Gastrocnemius medialis (tissue), 4 donors: ENCODE measurements at regions not wholly inside any gene's neighbourhood (a gene's known extent, or its start where the extent isn't known, plus 50 kb on each side); places are given as distances from the start of the nearest gene placed in this dataset.

Source experiments
- ATAC-seq, 2 donors: fragments of 150-250 bp; one replicate each; pipeline ENCODE4 v1.9.1; 2016
- DNase-seq, 2 donors: peaks; one replicate each; pipeline ENCODE4 v3.0.0-alpha.2; 2019
- H3K27ac ChIP-seq, 4 donors: fragments of 200-600 bp; sonication (generic); 1 replicate in 1 of 4; 2 replicates in 3 of 4; pipeline ENCODE4 v1.5.1; 2016 to 2018; ENCODE audit warnings: mild to moderate bottlenecking in 2 of 4, moderate library complexity in 1 of 4
- H3K27me3 ChIP-seq, 3 donors: fragments of 200-600 bp; sonication (generic) in 2 of 3; 1 replicate in 1 of 3; 2 replicates in 2 of 3; pipeline versions ENCODE4 v1.5.1 to v1.6.0; 2016 to 2019; ENCODE audit warnings: mild to moderate bottlenecking in 1 of 3, moderate library complexity in 1 of 3
- H3K36me3 ChIP-seq, 2 donors: fragments of 200-600 bp; sonication (generic) in 1 of 2; one replicate each; pipeline ENCODE4 v1.5.1; 2017 to 2018
- H3K4me1 ChIP-seq, 2 donors: fragments of 200-600 bp; sonication (generic) in 1 of 2; one replicate each; pipeline ENCODE4 v1.5.1; 2016 to 2017; ENCODE audit warnings: mild to moderate bottlenecking in 2 of 2
- H3K4me3 ChIP-seq, 4 donors: fragments of 200-600 bp; sonication (generic) in 3 of 4; 1 replicate in 1 of 4; 2 replicates in 3 of 4; pipeline ENCODE4 v1.5.1; 2016 to 2019; ENCODE audit warnings: mild to moderate bottlenecking in 2 of 4
- H3K9me3 ChIP-seq, 3 donors: fragments of 200-600 bp; sonication (generic) in 2 of 3; 1 replicate in 1 of 3; 2 replicates in 2 of 3; pipeline ENCODE4 v1.5.1; 2016 to 2019
- POLR2A ChIP-seq, 2 donors: fragments of 450-650 bp; IDR thresholded peaks; one replicate each; pipeline ENCODE4 v1.6.1; 2017; ENCODE audit warnings: antibody characterized with exemption in 2 of 2, mild to moderate bottlenecking in 2 of 2, moderate library complexity in 2 of 2
- in situ Hi-C, 4 donors: fragments of 200-750 bp; cut with MboI; loops; one replicate each; pipeline versions ENCODE4 v1.15.0 to v1.8.0; 2017; ENCODE audit warnings: low sequenced_read_pairs in 4 of 4
- intact Hi-C: fragments of 100-400 bp; cut with DNase I; formaldehyde crosslinking; loops from one replicate; pipeline ENCODE4 v1.15.1; 2023; ENCODE audit warnings: low total_unique reads
- TF ChIP-seq, protein P1 (sequence below), 5 experiments: fragments of 450-650 bp in 3 of 5; fragments of 200-600 bp in 2 of 5; sonication (generic) in 2 of 5; IDR thresholded peaks in 4 of 5; conservative IDR thresholded peaks in 1 of 5; 1 replicate in 4 of 5; 2 replicates in 1 of 5; pipeline ENCODE4 v1.5.1; 2016 to 2019; ENCODE audit warnings: antibody characterized with exemption in 5 of 5, mild to moderate bottlenecking in 3 of 5, moderate library complexity in 3 of 5

DNA sequence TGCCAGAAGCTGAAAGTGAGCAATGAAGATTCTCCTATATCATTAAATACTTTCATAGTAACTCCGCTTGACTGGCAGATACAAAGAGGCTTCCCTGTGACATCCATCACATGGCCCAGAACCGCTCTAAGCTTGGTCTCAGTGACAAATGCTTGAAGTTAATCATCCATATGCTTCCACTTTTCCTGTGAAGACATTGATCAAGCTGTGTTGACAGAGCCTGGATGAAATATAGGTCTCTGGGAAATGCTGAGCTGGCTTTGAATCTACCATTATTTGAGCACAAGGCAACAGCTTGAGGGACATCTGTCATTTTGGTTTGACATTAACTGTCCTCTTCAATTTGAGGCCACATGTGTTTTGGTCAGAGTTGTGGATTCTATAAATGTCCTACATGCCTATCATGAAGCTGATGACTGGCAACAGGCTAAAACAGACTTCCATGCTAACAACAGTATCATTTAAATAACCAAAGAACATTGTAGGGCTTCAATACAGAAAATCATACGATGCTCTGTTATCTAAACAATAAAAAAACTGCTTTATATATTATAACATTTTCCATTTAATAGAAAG is 402.2 kb upstream of the IRAK1BP1 start:
- in situ Hi-C loops = no loop called here
- no peak for ATAC-seq

DNA sequence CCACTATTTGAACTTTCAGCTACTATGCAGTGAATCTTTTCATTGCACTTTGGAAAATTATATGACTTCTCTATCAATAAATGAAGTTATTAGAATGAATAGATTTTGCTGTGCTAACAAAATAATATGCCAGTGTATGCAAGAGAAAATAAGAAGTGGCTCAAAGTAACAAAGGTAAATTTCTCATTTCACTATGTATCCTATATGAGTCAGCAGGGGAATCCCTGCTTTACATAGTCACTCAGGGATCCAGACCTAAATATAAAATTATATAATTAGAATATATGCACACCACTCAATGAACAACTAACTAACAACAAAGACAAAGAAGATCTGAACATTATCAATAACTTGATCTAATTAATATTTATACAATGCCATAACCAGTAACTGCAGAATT is 390.8 kb upstream of the IRAK1BP1 start:
- ATAC-seq (no peak), DNase-seq (no peak)
- TF ChIP-seq, protein P1, sequence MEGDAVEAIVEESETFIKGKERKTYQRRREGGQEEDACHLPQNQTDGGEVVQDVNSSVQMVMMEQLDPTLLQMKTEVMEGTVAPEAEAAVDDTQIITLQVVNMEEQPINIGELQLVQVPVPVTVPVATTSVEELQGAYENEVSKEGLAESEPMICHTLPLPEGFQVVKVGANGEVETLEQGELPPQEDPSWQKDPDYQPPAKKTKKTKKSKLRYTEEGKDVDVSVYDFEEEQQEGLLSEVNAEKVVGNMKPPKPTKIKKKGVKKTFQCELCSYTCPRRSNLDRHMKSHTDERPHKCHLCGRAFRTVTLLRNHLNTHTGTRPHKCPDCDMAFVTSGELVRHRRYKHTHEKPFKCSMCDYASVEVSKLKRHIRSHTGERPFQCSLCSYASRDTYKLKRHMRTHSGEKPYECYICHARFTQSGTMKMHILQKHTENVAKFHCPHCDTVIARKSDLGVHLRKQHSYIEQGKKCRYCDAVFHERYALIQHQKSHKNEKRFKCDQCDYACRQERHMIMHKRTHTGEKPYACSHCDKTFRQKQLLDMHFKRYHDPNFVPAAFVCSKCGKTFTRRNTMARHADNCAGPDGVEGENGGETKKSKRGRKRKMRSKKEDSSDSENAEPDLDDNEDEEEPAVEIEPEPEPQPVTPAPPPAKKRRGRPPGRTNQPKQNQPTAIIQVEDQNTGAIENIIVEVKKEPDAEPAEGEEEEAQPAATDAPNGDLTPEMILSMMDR (IDR thresholded peaks at IDR 0.05 in 4 of 5, conservative IDR thresholded peaks at IDR 0.05 in 1 of 5) = no peak
- H3K9me3 ChIP-seq = no peaks in the 10 kb centered on the region
- no peaks in the 10 kb centered on the region for H3K27me3 ChIP-seq
- intact Hi-C loops = no loop called here
- no peaks in the 10 kb centered on the region for H3K4me1 ChIP-seq
- no peaks in the 10 kb centered on the region for H3K36me3 ChIP-seq
- no peak overlapping the region for H3K4me3 ChIP-seq
- in situ Hi-C loops = no loop called here
- no peak overlapping the region for H3K27ac ChIP-seq

More for the DNA sequence above, 402.2 kb upstream of the IRAK1BP1 start:
- DNase-seq = no peak
- TF ChIP-seq, protein P1 (IDR thresholded peaks at IDR 0.05 in 4 of 5, conservative IDR thresholded peaks at IDR 0.05 in 1 of 5) = no peak
- no peak for TF ChIP-seq POLR2A (IDR thresholded peaks at IDR 0.05)
- Histone ChIP-seq H3K27ac (no peak overlapping the region), H3K27me3 (no peaks in the 10 kb centered on the region), H3K4me1 (no peaks in the 10 kb centered on the region), H3K4me3 (no peak overlapping the region), H3K36me3 (no peaks in the 10 kb centered on the region), H3K9me3 (no peaks in the 10 kb centered on the region)
- intact Hi-C loops = no loop called here

DNA sequence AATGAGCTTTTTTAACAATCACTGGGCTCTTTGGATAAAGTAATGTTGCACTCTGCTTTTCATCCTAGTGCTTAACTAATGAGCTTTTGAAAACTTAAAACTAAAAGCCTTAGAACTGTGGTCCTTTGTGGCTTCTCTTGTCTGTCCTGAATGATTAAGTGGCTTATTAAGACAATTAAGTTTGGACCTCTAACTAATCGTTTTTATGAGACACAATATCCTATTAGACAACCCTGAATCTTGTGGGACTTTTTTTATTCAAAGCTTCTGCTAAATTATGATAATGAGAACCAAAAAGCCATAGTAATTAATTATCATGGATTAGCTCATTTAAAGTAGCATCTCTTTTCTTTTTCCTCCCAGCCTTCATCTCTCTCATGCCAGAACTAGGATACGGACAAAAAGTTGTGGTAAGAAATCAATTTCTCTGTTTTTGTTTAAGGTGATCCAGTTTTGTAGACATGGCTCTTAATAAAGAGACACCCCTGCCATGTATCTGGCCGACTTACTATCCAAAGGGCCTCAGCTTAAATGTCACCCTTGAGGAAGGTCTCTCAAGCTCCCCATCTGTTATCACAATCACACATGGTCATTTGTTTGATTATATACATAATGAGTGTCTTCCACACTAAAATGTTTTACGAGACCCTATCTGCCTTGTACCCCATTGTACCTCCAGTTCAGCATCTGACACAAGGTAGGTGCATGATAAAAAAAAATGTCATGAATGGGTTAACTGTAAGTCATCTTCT is 384.4 kb upstream of the IRAK1BP1 start:
- in situ Hi-C loops (no loop called here), intact Hi-C loops (no loop called here)
- H3K4me1 ChIP-seq = no peaks in the 10 kb centered on the region
- H3K27me3 ChIP-seq = no peaks in the 10 kb centered on the region
- no peaks in the 10 kb centered on the region for H3K9me3 ChIP-seq
- ATAC-seq (no peak), DNase-seq (no peak)
- no peak overlapping the region for H3K27ac ChIP-seq
- no peak overlapping the region for H3K4me3 ChIP-seq
- H3K36me3 ChIP-seq = no peaks in the 10 kb centered on the region
- no peak for TF ChIP-seq POLR2A (IDR thresholded peaks at IDR 0.05)
- TF ChIP-seq, protein P1 (IDR thresholded peaks at IDR 0.05 in 4 of 5, conservative IDR thresholded peaks at IDR 0.05 in 1 of 5) = no peak

DNA sequence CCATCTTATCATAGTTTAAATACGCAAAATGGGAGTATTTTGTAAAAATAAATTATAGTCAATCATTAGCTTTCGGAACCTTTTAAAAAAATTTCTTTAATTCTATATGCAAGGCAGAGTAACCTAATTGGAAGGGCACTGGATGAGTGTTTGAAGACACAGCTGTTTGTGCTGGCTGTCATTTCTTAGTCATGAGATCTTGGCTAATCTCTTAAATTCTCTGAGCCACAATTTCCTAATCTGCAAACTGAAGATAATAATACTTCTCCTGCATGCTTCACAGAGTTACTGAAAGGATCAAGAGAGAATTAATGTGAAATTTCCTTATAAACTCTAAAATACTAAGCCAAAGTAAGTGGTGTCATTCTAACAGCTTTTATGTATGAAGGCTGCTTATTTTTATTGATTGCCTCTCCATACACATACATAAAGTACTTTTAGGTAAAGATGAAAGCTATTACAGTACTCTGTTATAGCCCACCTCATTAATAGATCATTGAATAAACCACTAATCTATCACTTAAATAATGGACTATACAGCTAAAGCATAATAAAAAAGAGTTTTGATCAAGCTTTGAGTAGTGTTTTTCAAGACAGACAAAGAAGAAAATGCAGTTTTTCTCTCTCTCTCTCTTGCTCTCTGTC is 383.7 kb upstream of the IRAK1BP1 start:
- in situ Hi-C loops = no loop called here
- intact Hi-C loops = no loop called here

More for the DNA sequence above, 383.7 kb upstream of the IRAK1BP1 start:
- Histone ChIP-seq H3K36me3 (no peaks in the 10 kb centered on the region), H3K4me3 (no peak overlapping the region), H3K4me1 (no peaks in the 10 kb centered on the region), H3K27me3 (no peaks in the 10 kb centered on the region), H3K27ac (no peak overlapping the region), H3K9me3 (no peaks in the 10 kb centered on the region)
- no peak for TF ChIP-seq POLR2A (IDR thresholded peaks at IDR 0.05)
- TF ChIP-seq, protein P1 (IDR thresholded peaks at IDR 0.05 in 4 of 5, conservative IDR thresholded peaks at IDR 0.05 in 1 of 5) = no peak
- no peak for DNase-seq
- no peak for ATAC-seq
